Right atrium auricular region (tissue), 2 donors: ENCODE measurements at regions not wholly inside any gene's neighbourhood (a gene's known extent, or its start where the extent isn't known, plus 50 kb on each side); places are given as distances from the start of the nearest gene placed in this dataset.

Experiments used
- DNase-seq: peaks from one replicate; pipeline ENCODE4 v3.0.0-alpha.2; 2019; ENCODE audit warnings: low spot score
- H3K27ac ChIP-seq, 2 donors: fragments of 200-600 bp; sonication (generic); 1 replicate in 1 of 2; 2 replicates in 1 of 2; pipeline ENCODE4 v1.5.1; 2016 to 2019
- H3K27me3 ChIP-seq, 2 donors: fragments of 200-600 bp; sonication (generic); one replicate each; pipeline versions ENCODE4 v1.5.1 to v1.6.0; 2017 to 2019
- H3K36me3 ChIP-seq: fragments of 200-600 bp; sonication (generic); one replicate; pipeline ENCODE4 v1.5.1; 2016
- H3K4me1 ChIP-seq, 2 donors: fragments of 200-600 bp; sonication (generic); one replicate each; pipeline versions ENCODE4 v1.5.1 to v1.6.0; 2017 to 2019
- H3K4me3 ChIP-seq, 2 donors: fragments of 200-600 bp; sonication (generic); 1 replicate in 1 of 2; 2 replicates in 1 of 2; pipeline ENCODE4 v1.5.1; 2017 to 2019; ENCODE audit warnings: mild to moderate bottlenecking in 1 of 2, moderate library complexity in 1 of 2
- H3K9me3 ChIP-seq, 2 donors: fragments of 200-600 bp; sonication (generic); one replicate each; pipeline ENCODE4 v1.5.1; 2019
- CTCF ChIP-seq, 2 donors: fragments of 200-600 bp; sonication (generic); IDR thresholded peaks; one replicate each; pipeline ENCODE4 v1.5.1; 2019; ENCODE audit warnings: antibody characterized with exemption in 2 of 2

GRCh38 chr6:90412538-90413369 lies 116.1 kb upstream of the BACH2 start:
- Histone ChIP-seq H3K27ac (no peak overlapping the region), H3K4me1 (peaks cover 0 to 10% of the 10 kb centered on the region in 2 donors), H3K9me3 (no peaks in the 10 kb centered on the region), H3K4me3 (no peak overlapping the region), H3K36me3 (no peaks in the 10 kb centered on the region), H3K27me3 (no peaks in the 10 kb centered on the region)
- TF ChIP-seq CTCF (IDR thresholded peaks at IDR 0.05): no peak
- DNase-seq: no peak

- no peaks in the 10 kb centered on the region for H3K36me3 ChIP-seq
- no peak overlapping the region for H3K4me3 ChIP-seq
- H3K27ac ChIP-seq: no peak overlapping the region
- no peak for DNase-seq
- H3K9me3 ChIP-seq: no peaks in the 10 kb centered on the region
- peaks cover 0 to 10% of the 10 kb centered on the region in 2 donors for H3K4me1 ChIP-seq
- TF ChIP-seq CTCF (IDR thresholded peaks at IDR 0.05): no peak
- H3K27me3 ChIP-seq: no peaks in the 10 kb centered on the region
These were observed 114.7 kb upstream of the BACH2 start for GRCh38 chr6:90411292-90411781.

GRCh38 chr6:90409700-90410099 lies 113.1 kb upstream of the BACH2 start:
- Histone ChIP-seq H3K27me3 (no peaks in the 10 kb centered on the region), H3K4me3 (no peak overlapping the region), H3K36me3 (no peaks in the 10 kb centered on the region), H3K27ac (no peak overlapping the region), H3K4me1 (peaks cover 0 to 10% of the 10 kb centered on the region in 2 donors), H3K9me3 (no peaks in the 10 kb centered on the region)
- no peak for TF ChIP-seq CTCF (IDR thresholded peaks at IDR 0.05)
- no peak for DNase-seq

DNA sequence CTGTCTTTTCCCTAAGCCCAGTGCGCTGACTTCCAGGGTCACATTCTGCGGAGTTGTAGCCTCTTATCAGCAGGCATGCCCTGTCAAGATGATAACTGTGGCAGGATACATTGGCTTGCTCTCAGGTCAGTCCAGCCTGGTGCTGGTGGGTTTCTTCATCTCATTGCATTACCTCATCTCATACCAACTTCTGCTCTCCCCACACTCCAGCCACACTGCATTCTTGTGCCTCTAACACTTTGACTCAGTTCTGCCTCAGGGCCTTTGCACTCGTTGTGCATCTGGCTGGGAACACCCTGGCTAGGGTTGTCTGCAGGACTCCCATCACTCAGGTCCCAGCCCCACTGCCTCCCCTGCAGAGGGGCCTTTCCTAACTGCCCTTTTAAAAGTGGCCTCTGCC lies 110.3 kb upstream of the BACH2 start:
- Histone ChIP-seq H3K27me3 (no peaks in the 10 kb centered on the region), H3K4me1 (peaks cover 0 to 11% of the 10 kb centered on the region in 2 donors), H3K27ac (no peak overlapping the region), H3K4me3 (no peak overlapping the region), H3K36me3 (no peaks in the 10 kb centered on the region), H3K9me3 (no peaks in the 10 kb centered on the region)
- no peak for TF ChIP-seq CTCF (IDR thresholded peaks at IDR 0.05)
- DNase-seq: no peak

GRCh38 chr6:90406142-90406794 lies 109.6 kb upstream of the BACH2 start:
- no peak for DNase-seq

More at GRCh38 chr6:90406142-90406794, 109.6 kb upstream of the BACH2 start:
- no peak overlapping the region for H3K4me3 ChIP-seq
- H3K27ac ChIP-seq: no peak overlapping the region
- no peaks in the 10 kb centered on the region for H3K36me3 ChIP-seq
- H3K27me3 ChIP-seq: no peaks in the 10 kb centered on the region
- no peaks in the 10 kb centered on the region for H3K9me3 ChIP-seq
- TF ChIP-seq CTCF (IDR thresholded peaks at IDR 0.05): no peak
- H3K4me1 ChIP-seq: peaks cover 0 to 11% of the 10 kb centered on the region in 2 donors
